Progenitor cell of endocrine pancreas (in vitro differentiated cells): ENCODE measurements at regions not wholly inside any gene's neighbourhood (a gene's known extent, or its start where the extent isn't known, plus 50 kb on each side); places are given as distances from the start of the nearest gene placed in this dataset.

Experiments used
- DNase-seq: peaks from one replicate; pipeline ENCODE4 v3.0.0; 2021; ENCODE audit warnings: low spot score; ENCODE audit not compliant: unreplicated experiment
- H3K27ac Mint-ChIP-seq: 2 replicates; pipeline ENCODE4 v1.8.0; 2021; ENCODE audit warnings: mild to moderate bottlenecking, moderate library complexity, mixed read lengths
- H3K27me3 Mint-ChIP-seq: 2 replicates; pipeline ENCODE4 v1.8.0; 2021; ENCODE audit warnings: mixed read lengths
- H3K36me3 Mint-ChIP-seq: 2 replicates; pipeline ENCODE4 v1.8.0; 2022; ENCODE audit warnings: mixed read lengths; ENCODE audit not compliant: insufficient read depth
- H3K4me1 Mint-ChIP-seq: 2 replicates; pipeline ENCODE4 v1.8.0; 2021; ENCODE audit warnings: low read depth, mixed read lengths
- H3K4me3 Mint-ChIP-seq: 2 replicates; pipeline ENCODE4 v1.8.0; 2021; ENCODE audit warnings: low read depth, mild to moderate bottlenecking, moderate library complexity, mixed read lengths
- H3K9me3 Mint-ChIP-seq: 2 replicates; pipeline ENCODE4 v1.8.0; 2021; ENCODE audit warnings: low read depth, mixed read lengths
- CTCF ChIP-seq: fragments of 200-600 bp; sonication (generic); IDR thresholded peaks from one replicate; pipeline ENCODE4 v1.5.0; 2021; ENCODE audit warnings: antibody characterized with exemption, mild to moderate bottlenecking; ENCODE audit not compliant: unreplicated experiment

- no peak overlapping the region for H3K4me3 Mint-ChIP-seq
- no peak for DNase-seq
Observed at GRCh38 chr22:49607821-49608220, 219.9 kb downstream of the BRD1 start.

DNA sequence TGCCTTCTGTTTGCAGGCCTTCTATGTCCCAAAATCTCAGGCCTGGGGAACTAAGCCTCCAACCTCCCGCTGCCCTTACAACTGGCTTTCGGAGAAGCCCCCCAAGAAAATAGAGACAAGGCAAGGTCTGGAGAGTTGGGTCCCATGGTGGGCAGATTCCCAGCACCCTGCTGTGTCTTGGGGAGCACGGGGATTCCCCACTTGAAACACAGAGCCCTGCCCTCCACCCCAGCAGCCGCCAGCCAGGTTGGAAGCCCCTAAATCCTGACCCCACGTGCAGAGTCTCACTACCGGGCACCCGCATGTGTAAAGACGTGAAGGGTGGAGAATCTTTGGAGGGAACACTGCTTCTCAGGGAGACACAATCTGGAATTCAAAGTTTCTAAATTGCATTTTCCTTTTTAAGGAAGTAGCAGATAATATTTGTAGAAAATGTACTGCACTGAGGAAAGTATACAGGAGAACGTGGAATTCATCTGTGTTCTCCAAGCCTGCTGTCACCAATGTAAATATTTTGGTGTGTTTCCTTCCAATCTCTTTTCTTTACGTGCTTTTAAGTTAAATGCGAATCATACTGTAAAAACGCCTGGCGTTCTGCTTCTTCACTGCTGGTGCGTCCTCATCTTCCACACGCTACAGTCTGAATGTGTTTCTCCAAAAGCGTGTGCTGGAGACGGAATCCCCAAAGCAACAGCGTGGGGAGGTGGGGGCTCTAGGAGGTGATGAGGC, 220.9 kb downstream of the BRD1 start:
- Mint-ChIP-seq H3K27me3 (peaks cover 4% of the 10 kb centered on the region), H3K4me3 (no peak overlapping the region), H3K36me3 (no peaks in the 10 kb centered on the region), H3K4me1 (no peaks in the 10 kb centered on the region), H3K9me3 (peaks cover 11% of the 10 kb centered on the region), H3K27ac (no peak overlapping the region)
- TF ChIP-seq CTCF = no peak
- no peak for DNase-seq

More at GRCh38 chr22:49607821-49608220, 219.9 kb downstream of the BRD1 start:
- peak overlapping the region; percentile 10 for H3K27ac Mint-ChIP-seq
- H3K4me1 Mint-ChIP-seq = no peaks in the 10 kb centered on the region
- H3K36me3 Mint-ChIP-seq = no peaks in the 10 kb centered on the region
- peaks cover 14% of the 10 kb centered on the region for H3K9me3 Mint-ChIP-seq
- H3K27me3 Mint-ChIP-seq = peaks cover 4% of the 10 kb centered on the region
- TF ChIP-seq CTCF = no peak

DNA sequence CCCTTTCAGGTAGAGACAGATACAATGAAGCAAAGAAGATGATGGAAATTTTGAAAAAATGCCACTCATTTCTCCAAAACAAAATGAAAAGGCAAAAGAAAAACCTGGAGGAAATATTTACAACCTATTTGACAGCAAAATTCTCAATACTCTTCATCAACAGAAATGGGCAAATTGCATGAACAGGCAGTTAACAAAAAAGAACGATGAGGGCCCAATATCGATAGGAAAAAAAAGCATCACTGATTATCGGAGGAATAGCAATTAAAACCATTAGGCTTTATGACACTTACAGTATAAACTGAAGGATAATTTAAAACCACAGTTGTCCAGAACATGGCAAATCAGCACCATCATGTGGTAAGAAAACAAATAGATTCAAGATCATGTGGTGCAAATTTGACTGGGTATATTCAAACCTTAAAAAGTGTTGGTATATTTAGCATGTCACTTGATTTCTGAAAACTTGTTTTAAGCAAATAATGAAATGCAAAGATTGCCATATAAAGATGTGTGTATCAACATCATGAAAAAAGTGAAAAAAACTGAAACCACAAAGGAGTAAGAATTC, 222.9 kb downstream of the BRD1 start:
- no peak for TF ChIP-seq CTCF
- Mint-ChIP-seq H3K9me3 (peaks cover 11% of the 10 kb centered on the region), H3K4me1 (no peaks in the 10 kb centered on the region)

DNA sequence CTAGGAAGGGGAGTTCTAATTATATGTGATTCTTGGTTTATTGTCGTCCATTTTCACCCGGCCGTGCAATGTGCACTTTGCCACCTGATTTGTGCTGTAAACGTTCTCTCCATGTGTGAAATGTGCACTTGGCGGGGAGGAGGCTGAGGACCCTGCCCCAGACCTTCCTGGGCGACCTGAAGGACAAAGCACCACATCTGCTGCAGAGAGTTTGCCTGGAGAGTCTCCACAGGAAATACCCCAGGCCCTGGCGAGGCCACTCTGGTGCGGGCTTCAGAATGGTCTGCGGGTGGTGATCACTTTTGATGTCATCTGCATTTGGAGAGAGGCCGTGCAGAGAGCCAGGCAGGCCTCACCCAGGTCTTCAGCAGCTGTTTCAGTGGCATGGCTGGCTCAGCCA, 224.7 kb downstream of the BRD1 start:
- DNase-seq = no peak
- Mint-ChIP-seq H3K4me3 (no peak overlapping the region), H3K27ac (no peak overlapping the region)

More for the DNA sequence above, 222.9 kb downstream of the BRD1 start:
- DNase-seq = no peak
- H3K27ac Mint-ChIP-seq = no peak overlapping the region
- no peak overlapping the region for H3K4me3 Mint-ChIP-seq
- no peaks in the 10 kb centered on the region for H3K36me3 Mint-ChIP-seq
- peaks cover 4% of the 10 kb centered on the region for H3K27me3 Mint-ChIP-seq

DNA sequence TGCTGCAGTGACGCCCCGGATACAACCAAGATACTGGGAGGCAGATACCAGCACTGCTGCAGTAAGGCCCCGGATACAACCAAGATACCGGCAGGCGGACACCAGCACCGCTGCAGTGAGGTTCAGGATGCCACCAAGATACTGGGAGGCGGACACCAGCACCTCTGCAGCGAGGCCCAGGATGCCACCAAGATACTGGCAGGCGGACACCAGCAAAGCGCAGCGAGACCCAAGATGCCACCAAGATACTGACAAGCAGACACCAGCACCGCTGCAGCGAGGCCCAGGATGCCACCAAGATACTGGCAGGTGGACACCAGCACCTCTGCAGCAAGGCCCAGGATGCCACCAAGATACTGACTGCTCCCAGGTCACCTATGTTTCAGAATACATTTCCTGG, 225.2 kb downstream of the BRD1 start:
- Mint-ChIP-seq H3K4me3 (no peak overlapping the region), H3K36me3 (no peaks in the 10 kb centered on the region), H3K9me3 (peaks cover 11% of the 10 kb centered on the region), H3K4me1 (no peaks in the 10 kb centered on the region), H3K27me3 (no peaks in the 10 kb centered on the region), H3K27ac (no peak overlapping the region)
- TF ChIP-seq CTCF = no peak
- DNase-seq = no peak

More for the DNA sequence above, 224.7 kb downstream of the BRD1 start:
- H3K36me3 Mint-ChIP-seq = no peaks in the 10 kb centered on the region
- H3K27me3 Mint-ChIP-seq = no peaks in the 10 kb centered on the region
- peaks cover 11% of the 10 kb centered on the region for H3K9me3 Mint-ChIP-seq
- TF ChIP-seq CTCF = no peak
- no peaks in the 10 kb centered on the region for H3K4me1 Mint-ChIP-seq
